ENCODE measurements at regions not wholly inside any gene's neighbourhood (a gene's known extent, or its start where the extent isn't known, plus 50 kb on each side); places are given as distances from the start of the nearest gene placed in this dataset.

DNA sequence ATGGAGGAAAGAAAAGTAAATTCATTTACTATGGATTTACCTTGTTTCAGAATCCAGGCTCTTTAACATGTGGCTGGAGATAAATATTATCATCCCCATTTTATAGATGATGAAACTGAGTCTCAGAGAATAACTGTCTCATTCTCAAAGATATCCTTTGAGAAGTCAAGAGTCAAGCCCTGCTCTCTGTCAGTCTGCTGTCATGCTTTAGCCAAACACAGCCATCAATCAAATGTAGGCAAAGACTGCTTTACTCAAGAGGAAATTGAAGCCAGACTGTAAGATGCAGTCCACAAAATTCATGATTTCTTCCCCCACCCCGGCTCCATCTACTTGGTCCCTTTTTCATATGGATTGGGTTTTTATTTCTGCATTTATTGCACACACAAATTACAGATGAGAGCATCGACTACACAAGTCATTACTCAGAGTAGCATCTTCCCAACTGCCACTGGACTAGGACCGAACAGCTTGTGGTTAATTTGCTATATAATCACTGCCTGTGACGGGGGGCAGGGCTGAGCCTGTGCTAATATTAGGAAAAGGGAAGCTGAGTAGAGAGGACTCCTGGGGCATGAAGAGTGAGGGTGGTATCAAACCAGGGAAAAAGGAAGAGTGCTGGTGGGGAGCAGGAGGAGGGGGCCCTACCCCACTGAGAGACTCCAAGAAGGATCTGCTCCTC lies 102.7 kb upstream of the TOP1 start:
- DNase-seq = peak in 1 of 56 donors; percentile 7

DNA sequence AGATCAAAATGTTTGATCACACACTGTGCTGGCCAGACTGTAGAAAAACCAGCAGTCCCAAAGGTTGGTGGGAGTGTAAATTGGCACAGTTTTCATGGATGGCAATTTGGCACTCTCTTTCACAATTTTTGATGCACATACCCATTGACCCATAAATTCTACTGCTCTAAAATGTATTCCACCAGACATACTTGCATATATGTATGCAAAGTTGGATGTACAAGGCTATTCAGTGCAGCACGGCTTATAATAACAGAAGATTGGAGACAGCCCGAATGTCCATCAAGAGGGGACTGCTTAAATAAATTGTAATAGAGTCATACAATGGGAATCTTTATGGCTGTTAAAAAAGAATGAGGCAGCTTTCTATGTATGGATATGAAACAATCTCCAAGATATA lies 101.7 kb upstream of the TOP1 start:
- no peak for DNase-seq

DNA sequence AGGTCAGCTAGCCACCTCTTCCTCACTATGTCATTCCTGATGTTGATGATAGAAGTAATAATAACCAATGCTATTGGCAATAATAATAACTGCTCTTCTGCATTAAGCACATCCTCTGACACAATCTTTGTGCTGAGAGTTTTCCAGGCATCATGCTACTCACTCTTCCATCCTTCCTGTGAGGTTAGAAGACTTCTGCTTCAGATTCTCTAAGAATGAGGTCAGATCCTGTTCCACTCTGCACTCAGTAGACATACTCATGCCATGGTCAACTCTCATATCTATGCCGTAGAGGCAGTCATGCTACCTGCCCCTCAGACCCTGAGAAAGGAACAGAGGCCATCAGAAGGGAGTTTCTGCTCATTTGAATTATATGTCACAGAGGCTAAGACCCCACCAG lies 98.1 kb upstream of the TOP1 start:
- no peak for DNase-seq

DNA sequence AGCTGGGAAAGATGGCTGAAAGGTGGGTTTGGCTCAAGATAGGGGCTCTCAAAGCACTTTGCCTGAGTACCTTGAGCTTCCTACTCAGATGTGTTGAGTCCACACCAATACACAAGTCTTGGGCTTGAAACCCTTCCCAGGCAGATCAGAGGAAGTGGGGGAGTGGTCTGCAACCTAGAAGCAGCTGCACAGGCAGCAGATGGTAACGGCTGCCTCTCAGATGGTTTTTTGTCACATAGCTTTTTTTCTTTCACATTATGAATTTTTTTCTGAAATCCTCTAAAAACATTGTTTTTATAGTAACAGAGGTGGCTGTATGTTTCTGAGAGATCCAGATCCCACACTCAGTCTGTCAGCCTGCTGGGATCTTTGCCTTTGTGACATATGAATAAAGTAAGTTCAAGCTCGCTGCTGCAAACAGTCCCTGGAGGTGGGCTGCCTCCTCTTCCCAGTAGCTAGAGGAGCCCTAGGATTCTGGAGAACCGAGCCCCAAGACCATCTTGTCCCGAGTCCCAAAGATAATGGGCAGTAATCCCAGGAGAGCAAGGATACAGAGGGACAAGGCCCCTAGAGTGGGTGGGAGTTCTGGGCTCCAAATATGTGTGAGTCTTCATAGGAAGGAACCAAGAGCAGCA lies 97.1 kb upstream of the TOP1 start:
- DNase-seq = peak in 3 of 56 donors; percentile 4 to 18 (median 4)

DNA sequence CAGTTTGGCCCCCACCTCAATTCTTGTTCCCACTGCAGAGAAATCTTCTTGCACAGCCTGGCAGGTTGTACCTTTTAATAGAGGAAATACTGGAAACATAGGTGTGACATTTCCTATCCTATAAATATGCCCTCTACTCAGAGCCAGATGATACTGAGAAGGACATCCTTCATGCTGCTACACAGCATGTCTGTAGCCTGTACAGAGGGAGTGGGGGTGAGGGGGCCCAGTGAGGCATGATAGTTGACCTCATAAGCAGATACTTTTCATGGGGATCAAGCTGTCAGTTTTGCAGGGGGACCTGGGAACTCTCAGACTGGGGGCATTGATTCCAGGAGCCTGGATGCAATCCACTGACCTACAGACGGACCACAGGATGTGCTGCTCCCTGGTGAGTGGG lies 96.2 kb upstream of the TOP1 start:
- no peak for DNase-seq

DNA sequence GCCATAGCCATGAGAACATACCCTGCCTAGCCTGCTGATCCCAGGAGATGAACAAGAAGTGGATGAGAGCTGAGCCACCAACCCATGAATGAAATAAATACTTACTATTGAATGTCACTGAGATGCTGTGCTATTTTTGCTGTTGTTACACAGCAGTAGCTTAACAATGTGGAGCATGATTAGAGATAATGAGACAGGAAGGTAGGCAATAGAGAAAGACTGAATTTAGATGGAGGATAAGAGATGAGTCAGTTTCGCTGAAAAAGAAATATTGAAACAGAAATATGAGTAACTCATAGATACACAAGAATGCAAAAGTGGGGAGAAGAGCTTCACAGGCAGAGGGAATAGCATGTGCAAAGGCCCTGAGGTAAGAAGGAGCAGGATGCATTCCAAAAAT lies 94.9 kb upstream of the TOP1 start:
- DNase-seq = no peak

DNA sequence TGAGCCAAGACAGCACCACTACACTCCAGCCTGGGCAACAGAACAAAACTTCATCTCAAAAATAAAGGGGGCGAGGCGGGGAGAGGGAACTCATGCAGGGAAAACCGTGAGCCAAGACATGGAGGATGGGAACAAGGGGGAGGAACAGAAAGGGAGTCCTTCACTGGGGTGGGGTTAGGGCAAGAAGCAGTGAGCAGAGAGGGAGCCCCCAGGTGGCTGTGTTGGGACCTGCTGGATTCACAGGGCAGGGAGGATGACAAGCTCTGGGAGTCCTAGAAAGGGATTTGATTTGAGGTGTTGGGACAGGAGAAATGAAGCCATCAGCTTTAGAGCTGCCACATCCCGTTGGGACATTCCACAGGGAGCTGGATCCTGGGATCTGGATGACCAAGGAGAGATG lies 90.6 kb upstream of the TOP1 start:
- DNase-seq = no peak

DNA sequence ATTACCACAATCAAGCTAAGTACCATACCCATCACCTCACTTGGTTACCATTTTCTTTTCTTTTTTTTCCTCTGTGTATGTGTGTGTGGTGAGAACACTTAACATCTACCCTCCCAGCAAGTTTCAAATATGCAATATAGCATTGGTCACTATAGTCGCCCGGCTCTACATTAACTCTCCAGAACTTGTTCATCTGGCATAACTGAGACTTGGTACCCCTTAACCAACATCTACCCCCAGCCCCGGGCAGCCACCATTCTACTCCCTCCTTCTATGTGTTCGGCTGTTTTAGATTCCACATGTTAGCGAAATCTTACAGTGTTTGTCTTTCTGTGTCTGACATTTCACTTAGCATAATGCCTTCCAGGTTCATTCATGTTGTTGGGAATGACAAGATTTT lies 89.0 kb upstream of the TOP1 start:
- no peak for DNase-seq

DNA sequence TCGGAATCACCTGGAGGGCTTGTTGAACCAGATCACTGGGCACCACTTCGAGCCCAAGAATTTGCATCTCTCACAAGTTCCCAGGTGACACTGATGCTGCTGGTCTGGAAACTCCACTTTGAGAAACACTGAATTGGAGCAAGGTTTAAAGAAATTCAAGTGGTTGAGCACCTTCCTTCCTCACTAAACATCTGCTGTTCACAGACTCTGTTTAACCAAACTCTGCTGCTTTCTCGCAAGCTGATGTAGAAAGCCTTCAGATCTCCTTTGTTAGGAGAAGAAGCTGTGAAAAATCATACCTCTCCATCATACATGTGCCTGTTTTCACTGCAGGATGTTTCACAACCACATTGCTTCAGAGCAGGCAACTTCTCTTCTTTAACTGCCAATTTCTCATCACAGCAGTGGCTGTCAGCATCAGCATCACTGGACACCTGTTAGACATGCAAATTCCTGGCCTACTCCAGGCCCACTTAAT lies 87.5 kb upstream of the TOP1 start:
- no peak for DNase-seq

DNA sequence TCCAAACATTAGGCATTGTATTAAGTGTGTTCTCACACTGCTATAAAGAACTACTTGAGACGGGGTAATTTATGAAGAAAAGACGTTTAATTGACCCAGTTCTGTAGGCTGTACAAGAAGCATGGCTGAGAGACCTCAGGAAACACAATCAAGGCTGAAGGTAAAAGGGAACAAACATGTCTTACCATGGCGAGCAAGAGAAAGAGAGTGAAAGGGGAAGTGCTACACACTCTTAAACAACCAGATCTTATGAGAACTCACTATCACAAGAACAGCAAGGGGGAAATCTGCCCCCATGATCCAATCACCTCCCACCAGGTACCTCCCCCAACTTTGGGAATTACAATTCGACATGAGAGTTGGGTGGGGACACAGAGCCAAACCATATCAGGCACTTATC lies 86.6 kb upstream of the TOP1 start:
- DNase-seq = no peak

DNA sequence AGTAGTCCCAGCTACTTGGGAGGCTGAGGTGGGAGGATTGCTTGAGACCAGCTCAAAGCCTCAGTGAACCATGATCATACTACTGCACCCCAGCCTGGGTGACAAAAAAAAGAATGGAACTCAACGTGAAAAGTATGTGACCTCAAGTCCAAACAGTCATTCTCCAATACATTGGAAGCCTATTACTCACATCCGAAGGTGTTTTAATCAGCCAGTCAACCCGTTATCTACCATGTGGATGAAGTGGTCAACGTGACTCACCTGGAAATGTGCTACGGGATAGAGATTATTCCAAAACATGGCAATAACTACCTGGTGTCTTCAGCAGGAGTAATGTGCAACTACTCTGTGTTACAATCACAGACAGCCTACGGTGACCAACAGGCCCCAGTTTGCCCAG lies 85.8 kb upstream of the TOP1 start:
- DNase-seq = no peak

DNA sequence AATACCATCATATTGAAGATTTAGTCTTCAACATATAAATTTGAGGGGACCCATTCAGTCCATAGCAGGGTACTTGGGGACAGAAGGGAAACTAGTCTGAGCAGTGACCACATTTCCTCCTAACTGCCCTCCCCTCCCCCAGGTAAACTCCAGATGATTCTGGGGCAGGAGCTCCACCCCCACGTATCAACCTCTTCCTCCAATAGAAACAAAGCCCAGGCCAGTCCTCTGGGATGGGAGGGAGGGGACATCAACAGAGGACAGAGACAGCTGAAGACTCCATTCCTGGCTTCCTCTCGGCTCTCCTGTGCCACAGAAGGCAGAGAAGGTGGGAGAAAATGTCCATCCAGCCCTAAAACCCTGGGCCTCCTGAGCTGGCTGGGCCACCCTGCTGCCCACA lies 85.0 kb upstream of the TOP1 start:
- no peak for DNase-seq

DNA sequence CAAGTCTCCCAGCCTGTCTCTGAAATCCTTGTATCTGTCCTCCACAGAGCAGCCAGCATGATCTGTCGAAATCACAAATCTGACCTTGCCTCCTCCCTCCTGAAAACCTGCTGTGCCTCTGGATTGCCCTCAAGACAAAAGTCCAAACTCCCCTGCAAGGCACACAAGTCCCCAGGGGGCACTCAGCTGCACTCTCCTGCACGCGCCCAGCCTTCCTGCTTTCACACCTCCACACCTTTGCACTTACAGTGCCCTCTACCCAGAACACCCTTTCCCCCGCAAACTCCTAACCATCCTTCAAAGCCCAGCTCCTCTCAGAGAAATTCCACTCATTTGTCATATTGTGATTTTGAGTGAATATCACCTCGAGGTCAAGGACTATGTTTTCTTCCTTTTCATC lies 83.4 kb upstream of the TOP1 start:
- DNase-seq = no peak

DNA sequence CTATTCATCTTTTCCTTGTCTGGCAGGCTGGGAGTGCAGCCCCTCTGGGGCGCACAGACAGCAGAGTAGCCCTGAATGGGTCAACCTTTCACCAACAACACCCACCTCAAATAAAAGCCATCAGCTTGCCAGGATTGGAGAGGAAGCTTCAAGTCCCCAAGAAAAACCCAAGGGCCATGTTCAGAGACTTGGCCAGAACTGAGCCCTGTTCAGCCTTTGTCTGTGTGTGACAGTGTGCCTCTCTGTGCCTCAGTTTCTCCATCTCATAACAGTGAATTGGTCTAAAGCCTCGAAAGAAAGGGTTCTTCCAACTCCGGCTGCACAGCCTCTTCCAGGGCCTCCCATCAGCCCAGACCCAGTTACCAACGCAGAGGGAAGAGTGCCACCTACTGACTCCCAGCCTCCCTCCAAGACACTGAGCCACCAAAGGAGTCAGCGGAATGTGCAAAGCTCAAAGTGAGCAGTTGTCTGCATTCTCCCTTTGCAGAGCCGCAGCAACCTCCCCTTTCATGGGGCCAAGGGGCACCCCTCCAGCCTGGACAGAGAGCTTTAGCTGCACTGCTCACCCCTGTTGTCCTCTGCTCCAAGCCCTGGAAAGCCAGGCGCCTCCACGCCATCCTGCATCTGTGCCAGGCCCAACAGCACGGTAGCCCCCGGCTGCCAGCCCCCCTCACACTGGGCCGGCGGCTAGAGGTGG lies 82.7 kb upstream of the TOP1 start:
- DNase-seq = peak in 47 of 56 donors; percentile 3 to 73 (median 30)

DNA sequence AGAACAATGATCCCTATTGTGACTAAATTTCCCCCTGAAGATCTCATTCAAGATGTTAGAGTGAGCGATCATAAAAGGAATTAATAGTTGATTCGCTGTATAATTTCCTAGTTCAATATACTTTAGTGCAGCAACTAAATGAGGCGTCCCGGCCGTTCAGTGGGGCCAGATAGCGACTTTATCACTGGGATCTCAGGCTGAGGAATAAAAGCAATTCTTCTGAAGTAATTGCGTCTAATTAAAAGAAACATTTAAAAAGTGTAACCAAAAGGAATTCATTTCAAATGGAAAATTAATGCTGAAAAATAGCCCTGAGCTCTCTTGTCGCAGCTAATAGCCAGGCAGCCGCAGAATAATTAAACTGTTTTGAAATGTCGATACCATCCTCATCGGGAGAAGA lies 82.2 kb upstream of the TOP1 start:
- DNase-seq = no peak

DNA sequence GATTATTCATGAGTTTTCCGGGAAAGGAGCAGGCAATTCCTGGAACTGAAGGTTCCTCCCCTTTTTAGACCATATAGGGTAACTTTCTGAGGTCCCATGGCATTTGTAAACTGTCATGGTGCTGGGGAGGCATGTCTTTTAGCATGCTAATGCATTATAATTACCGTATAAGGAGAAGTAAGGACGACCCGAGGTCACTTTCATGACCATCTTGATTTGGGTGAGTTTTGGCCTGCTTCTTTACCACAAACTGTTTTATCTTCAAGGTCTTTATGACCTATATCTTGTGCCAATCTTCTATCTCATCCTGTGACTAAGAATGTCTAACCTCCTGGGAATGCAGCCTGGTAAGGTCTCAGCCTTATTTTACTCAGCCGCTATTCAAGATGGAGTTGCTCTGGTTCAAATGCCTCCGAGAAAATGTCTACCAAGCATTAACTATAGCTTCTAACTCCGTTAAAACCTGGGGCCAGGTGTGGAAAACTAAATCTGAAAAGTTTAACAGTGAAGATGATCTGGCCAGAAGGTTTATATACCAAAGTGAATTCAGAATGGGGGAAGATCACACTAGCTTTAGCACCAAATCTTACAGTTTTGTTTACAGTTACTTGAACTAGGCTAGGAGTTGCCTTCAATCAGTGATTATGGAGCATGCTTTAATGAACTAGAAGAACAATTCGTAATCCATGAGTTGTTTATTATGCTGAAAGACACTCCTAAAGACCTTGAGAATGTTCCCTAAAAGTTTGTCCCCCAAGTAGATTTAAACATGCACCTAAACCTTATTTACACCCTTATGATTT lies 80.0 kb upstream of the TOP1 start:
- DNase-seq = no peak

DNA sequence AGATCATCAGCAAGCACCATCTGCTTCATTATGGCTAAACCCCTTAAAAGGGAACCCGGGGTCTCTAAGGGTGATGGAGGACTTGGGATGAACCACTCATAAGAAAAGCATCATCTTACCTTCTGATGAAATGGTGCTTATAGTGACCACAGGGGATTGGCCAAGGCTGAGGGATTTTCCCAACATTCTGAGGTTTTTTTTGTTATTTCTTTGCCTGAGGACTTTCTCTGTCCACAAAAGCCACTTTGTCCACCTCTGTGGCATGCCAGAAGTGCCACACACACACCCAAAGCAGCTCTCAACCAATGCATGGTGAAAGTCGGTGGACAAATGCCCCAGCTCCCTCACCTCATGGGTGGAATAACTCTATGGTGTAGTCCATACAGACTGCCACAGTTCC lies 79.3 kb upstream of the TOP1 start:
- DNase-seq = no peak

DNA sequence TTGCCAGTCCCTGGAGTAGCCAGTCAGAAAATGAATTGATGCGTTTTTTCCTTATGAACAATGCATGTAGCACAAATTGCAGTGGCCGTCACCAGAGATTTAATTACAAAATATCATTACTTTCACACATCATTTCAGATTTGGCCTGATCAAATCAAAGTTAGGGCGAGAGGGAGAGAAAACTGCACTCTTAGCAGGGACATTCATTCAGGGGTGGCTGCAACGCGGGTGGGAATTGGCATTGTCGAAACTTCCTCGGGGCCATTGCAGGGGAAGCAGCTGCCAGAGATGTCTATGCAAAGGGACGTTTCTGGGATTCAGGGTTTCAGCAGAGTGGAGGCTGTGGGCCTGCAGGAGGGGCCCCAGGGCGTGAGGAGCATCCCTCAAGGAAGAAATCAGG lies 76.5 kb upstream of the TOP1 start:
- no peak for DNase-seq

DNA sequence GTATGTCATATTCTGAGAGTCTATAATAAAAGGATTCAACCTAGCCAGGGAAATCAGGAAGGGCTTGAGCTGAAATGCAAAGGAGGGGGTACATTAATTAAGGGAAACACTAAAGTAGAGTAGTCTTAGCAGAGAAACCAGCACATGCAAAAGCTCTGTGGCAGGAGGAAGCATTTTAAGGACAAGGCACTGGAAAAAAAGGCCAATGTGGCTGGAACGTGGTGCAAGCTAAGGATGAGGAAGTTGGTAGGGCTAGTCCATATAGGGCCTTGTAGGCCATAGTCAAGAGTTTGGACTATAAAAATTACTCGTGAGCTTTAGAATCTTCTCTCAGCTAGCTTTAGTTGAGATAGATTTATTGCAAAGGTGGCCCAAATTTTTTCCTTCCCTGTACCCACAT lies 75.2 kb upstream of the TOP1 start:
- DNase-seq = no peak

DNA sequence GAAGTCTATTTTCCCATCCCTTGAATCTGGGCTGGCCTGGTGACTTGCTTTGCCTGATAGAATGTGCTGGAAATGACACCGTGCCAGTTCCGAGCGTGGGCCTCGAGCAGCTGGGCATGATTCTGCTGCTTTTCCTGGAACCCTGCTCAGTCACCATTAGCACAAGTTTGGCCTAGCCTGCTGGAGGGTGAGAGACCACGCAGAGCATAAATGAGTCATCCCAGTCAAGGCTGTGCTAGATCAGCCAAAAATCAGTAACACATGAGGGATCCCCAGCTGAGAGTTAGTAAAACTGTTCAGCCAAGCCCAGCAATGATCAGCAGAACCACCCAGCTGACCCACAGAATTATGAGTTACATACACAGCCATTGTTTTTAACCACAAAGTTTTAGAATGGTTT lies 74.8 kb upstream of the TOP1 start:
- no peak for DNase-seq

DNA sequence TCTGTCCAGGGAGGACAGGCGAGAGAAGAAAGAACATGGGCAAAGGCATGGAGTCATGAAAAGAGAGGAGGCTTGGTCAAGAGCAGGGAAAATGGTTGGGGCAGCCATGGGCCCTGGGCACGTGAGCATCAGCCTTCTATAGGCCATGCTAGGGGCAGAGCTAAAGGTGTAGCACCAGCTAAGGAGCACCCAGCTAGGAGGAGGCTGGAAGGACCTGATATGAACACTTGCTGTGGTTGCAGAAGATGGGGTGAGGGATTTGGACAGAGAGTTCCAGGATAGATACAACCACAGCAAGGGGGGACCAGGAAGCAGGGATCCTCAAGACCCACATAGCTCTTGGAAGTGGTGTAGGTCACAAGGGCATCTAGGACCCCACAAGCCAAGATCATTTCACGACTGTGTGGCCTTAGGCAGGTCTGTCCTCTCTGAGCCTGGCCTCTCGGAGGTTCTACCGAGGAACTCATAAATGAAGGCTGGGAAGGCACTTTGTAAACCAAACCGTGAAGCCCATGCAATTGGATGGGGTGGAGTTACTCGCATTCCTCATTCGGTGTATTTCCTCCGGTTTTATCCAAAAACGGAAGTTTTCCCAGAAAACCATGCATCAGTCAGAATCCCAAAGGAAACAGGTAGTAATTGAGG lies 74.0 kb upstream of the TOP1 start:
- no peak for DNase-seq

DNA sequence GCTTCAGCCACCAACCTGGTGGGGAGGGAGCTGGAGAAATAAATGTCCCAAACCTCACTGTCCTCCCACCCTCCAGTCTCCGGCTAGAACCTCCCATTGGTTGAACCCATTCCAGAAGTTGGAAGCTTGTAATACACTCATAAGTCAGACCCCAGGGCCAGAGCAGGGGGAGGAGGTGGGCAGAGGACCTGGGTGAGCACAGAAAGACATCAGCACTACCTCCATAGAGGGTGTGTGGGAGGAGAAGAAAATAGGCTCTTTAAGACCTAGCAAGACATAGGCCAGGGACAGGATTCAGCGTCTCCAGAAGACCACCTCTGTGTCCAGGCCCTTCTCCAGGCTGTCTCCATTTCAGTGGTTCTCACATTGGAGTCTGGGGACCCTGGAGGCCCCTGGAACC lies 73.3 kb upstream of the TOP1 start:
- no peak for DNase-seq

All from amygdala (tissue), 56 donors.